Dedifferentiated amniotic fluid mesenchymal stem cell (primary cell): ENCODE measurements at regions not wholly inside any gene's neighbourhood (a gene's known extent, or its start where the extent isn't known, plus 50 kb on each side); places are given as distances from the start of the nearest gene placed in this dataset.

ENCODE experiments used
- DNase-seq: peaks from one replicate; pipeline ENCODE4 v3.0.0-alpha.2; 2016; ENCODE audit errors: extremely low spot score

DNA sequence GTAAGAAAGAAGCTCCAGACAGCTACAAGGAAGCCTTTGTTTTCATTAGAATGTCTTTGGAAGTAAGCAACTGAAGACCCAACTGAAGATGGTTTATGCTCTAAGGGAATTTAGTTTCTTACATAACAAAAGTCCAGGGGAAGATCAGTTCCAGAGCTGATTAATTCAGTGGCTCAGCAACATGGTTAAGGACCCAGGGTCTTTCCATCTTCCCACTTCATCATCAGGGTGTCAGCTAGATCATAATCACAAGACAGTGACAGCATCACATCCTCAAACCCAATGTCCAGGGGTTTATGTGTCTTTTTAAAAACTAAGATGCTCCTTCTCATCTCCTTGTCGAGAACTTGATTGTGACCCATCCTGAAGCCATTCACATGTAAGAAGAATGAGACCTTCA is 119.7 kb upstream of the PRDM1 start:
- no peak for DNase-seq

DNA sequence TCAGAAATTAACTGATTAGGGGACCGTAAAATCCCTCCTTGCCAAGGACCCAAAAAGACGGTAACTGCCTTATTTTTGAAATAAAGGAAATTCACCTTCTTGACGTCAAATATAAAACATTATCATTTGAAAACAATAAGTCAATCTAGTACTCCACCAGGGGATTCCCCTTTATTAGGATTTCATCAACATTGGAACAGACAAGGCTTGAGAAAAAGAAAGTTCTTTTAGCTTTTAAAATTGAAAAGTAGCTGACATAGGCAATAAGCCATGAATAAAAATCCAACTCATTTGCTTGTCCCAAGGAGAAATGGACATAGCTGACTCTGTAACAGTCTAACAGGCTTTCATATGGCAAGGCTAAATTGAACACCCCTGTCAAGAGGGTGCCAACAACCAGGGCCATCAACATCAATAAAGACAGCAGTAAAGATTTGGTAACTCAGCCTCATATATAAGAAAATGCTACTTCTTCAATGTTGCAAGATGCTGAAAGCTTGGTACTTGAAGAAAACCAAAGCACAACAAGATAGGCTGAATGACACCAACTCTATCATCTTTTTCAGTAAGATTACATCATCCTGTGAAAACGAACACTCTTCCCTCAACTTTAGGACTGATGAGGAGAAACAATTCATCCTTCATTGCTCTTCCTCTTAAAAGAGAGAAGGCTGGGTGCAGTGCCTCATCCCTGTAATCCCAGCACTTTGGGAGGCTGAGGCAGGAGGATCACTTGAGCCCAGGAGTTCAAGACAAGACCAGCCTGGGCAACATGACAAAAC is 121.0 kb upstream of the PRDM1 start:
- DNase-seq: no peak

GRCh38 chr6:105954148-105954547 is 132.0 kb upstream of the PRDM1 start:
- DNase-seq: no peak

- no peak for DNase-seq
Observed at GRCh38 chr6:105952772-105953690, 133.1 kb upstream of the PRDM1 start.

DNA sequence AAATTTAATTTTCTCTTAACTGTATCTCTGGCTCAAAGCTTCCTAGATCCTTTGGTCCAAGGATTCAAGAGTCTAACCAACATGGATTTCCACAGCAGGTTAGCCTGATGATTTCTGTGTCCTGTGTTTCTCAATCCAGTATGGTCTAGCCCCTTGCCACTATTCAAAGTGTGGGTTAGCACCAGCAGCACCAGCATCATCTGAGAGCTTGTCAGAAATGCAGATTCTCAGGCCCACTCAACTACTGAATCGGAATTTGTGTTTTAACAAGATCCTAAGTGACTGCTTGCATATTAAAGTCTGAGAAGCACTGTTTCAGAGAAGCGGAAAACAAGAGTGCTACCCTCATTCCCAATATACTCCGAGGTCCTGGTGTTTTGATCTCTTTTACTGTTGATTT is 133.8 kb upstream of the PRDM1 start:
- DNase-seq: no peak

DNA sequence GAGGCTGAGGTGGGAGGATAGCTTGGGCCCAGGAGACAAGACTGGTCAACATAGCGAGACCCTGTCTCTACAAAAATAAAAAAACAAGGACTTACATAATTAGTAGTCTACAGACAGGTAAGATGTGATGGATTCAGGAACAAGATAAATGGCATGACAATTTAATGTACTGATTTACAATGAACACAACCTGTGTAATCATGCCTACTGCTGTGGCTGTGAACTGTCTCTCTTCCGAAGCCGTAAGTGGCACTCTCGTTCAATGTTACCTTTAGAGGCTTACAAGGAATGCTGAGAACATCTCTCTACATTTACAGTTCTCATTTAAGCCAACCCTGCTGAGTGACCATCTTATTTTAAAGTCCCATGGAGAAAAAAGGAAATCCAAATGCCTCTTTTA is 134.8 kb upstream of the PRDM1 start:
- no peak for DNase-seq

DNA sequence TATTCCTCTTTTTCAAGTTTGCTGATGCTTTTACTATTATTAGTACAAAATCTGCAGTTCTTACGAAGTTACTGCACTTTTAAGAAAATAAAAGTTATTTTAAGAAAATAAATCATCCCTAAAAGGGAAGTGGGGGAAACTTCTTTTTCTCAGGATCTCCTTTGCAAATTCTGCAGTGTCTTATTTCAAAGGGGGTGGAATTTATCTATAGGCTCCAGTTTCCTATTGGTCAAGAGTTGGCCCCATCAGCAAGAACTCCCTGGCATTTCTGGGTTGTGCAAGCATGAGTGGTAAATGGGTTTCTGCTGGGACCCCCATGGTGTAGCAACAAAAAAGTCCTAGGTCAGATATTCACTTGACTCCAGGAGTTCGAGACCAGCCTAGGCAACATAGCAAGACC is 136.3 kb upstream of the PRDM1 start:
- no peak for DNase-seq

DNA sequence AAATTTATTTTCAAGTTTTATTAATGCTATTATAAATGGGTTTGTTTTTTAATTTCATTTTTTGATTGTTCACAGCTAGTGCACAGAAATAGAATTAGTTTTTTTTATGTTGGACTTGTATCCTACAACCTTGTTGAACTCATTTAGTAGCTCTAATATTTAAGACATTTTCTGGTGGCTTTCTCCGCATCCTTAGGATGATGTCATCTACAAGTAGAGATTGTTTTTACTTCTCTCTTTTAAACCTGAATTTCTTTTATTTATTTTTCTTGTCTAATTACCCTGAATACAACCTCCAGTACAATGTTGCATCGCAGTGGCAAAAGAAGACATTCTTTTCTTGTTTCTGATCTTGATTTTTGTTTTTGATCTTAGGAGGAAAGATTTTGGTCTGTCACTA is 142.6 kb upstream of the PRDM1 start:
- DNase-seq: no peak

- no peak for DNase-seq
Observed at GRCh38 chr6:105941621-105942412, 144.3 kb upstream of the PRDM1 start.

DNA sequence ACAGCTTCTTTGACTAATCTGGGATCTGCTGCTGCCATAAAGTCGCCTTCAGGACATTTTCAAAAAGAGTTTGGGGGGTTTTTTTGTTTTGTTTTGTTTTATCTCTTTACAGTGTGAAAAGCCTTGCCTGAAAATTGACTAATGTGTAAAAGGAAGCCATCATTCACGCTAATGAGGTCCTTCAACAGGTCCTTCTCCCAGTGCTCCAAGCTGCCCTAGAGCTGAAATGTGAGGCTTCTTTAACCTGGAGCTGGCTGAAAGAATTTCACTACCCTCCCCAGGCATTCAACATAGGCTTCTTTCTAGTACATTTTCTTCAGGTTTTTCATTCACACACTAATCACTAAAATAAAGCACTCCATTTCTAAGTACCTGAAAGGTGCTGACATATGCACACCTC is 145.1 kb upstream of the PRDM1 start:
- DNase-seq: no peak

DNA sequence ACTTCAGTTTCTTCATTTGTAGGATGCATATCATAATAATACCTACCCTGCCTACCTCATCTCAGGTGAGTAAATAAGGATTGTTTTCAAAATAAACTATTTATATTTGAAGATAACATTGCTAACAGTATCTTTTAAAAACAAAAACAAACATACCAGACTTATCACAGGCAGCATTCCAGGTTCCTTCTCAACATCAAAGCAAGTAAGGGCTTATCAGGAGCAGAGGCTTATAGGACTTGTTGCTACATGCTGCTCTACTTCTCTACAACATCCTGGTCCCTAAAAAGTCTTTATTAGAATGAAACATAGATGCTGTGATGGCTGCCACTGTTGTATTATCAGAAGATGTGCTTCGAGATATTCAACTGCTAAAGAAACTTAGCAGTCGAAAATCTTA is 149.2 kb upstream of the PRDM1 start:
- DNase-seq: no peak

GRCh38 chr6:105935416-105935815 is 150.7 kb upstream of the PRDM1 start:
- DNase-seq: no peak

DNA sequence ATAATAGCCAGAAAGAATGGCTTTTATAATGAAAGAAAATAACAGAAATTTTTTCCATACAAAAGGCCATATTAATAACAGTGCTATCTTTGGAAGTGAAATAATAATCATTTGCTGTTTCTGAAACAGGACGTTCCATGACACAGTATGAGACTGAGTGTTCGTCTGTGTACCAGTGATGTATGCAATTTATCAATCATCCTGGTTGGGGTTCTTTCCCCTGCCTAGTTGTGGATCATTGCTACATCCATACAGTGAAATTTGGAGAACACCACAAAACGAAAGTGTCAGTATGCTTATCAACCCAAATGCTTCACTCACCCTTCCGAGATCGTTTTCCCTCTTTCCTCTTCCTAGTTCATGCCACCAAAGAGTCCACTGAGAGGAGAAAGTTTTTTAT is 151.4 kb upstream of the PRDM1 start:
- DNase-seq: no peak

- DNase-seq: no peak
Observed at GRCh38 chr6:105932440-105932839, 153.7 kb upstream of the PRDM1 start.

GRCh38 chr6:105929626-105930025 is 156.5 kb upstream of the PRDM1 start:
- no peak for DNase-seq

DNA sequence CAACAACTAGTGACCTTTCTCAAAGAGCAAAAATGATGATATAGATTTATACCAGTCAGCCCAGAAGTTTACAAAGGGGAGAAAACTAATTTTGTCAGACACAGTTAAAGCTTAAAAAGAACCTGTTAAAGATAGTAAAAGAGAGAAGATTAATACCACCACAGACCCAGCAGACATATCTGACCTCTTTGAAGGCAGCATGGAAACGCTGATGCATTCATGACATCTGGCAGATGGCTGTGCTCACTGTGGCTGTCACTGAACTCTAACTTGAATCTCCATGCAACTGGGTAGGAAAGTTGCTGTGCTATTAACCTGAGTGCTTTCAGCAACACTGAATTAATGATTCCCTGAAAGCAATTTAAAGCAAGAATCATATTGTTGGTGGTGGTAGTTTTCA is 159.8 kb upstream of the PRDM1 start:
- no peak for DNase-seq

DNA sequence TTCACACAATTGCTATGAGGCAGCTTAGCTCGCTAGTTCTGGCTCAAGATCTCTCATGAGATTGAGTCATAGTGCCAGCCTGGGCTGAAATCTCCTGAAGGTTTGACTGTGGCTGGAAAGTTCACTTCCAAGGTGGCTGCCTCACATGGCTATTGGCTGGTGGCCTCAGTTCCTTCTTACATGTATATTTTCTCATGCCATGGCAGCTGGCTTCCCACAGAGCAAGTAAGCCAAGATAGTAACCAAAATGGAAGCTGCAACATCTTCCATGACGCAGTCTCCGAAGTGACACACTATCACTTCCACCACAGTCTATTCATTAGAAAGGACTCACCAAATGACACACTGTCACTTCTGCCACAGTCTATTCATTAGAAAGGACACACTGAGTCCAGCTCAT is 160.4 kb upstream of the PRDM1 start:
- no peak for DNase-seq

GRCh38 chr6:105921781-105922180 is 164.4 kb upstream of the PRDM1 start:
- DNase-seq: no peak

- no peak for DNase-seq
Observed at GRCh38 chr6:105920071-105920470, 166.1 kb upstream of the PRDM1 start.

GRCh38 chr6:105917038-105917695 is 169.0 kb upstream of the PRDM1 start:
- no peak for DNase-seq

GRCh38 chr6:105911106-105911629 is 175.0 kb upstream of the PRDM1 start:
- no peak for DNase-seq

DNA sequence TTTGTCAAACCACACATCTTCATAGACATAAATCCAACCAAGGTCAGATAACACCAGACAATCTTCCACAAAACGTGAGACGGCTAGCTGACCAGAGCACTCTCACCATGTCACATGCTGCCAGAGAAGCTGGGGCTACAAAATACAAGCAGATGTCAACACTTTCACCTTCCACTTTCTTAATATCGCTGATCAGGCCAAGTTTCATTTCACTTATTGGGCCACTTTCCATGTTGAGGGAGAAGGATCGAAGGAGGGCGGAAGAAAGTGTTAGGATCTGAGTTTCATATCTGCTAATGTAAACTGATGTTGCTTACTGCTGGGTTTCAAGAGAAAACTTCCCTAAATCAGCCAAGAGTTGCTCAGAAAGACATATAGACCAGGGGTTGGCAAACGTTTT is 177.0 kb upstream of the PRDM1 start:
- DNase-seq: no peak
